OCI-LY1 (cell line): ENCODE measurements at regions not wholly inside any gene's neighbourhood (a gene's known extent, or its start where the extent isn't known, plus 50 kb on each side); places are given as distances from the start of the nearest gene placed in this dataset.
"Not testable (repeated sequence)": the region's sequence is repeated elsewhere in the genome, so short reads cannot be mapped to it uniquely, and the experiment has no call there.

Source experiments
- CTCF ChIP-seq: fragments of 200-600 bp; sonication (generic), shearing (Covaris generic); IDR thresholded peaks from 2 replicates; pipeline ENCODE4 v1.5.1; 2017; ENCODE audit warnings: mild to moderate bottlenecking, antibody characterized with exemption, low read length, moderate library complexity, mixed read lengths
- EZH2 ChIP-seq: fragments of 200-600 bp; sonication (generic), shearing (Covaris generic); IDR thresholded peaks from 2 replicates; pipeline ENCODE4 v1.8.0; 2017; ENCODE audit warnings: borderline replicate concordance, mixed run types, mild to moderate bottlenecking, antibody characterized with exemption, low read length, moderate library complexity, mixed read lengths

GRCh38 chr21:27317601-27318000 is 350.7 kb upstream of the ADAMTS5 start:
- TF ChIP-seq CTCF, EZH2: not testable (repeated sequence)
